Heart right ventricle (tissue), 16 donors: ENCODE measurements at regions not wholly inside any gene's neighbourhood (a gene's known extent, or its start where the extent isn't known, plus 50 kb on each side); places are given as distances from the start of the nearest gene placed in this dataset.

Source experiments
- ATAC-seq, 8 donors: fragments of 200-7000 bp; cut with Tn5 transposase; one replicate each; pipeline ENCODE4 v1.9.1; 2020; ENCODE audit warnings: mild to moderate bottlenecking in 8 of 8, moderate library complexity in 8 of 8, moderate number of reproducible peaks in 1 of 8
- DNase-seq, 2 donors: peaks; one replicate each; pipeline ENCODE4 v3.0.0-alpha.2; 2020
- H3K27ac ChIP-seq, 10 donors: fragments of 200-600 bp; sonication (generic) in 2 of 10; one replicate each; pipeline versions ENCODE4 v1.5.0 to v1.8.0; 2020 to 2022; ENCODE audit warnings: mild to moderate bottlenecking in 3 of 10
- H3K27me3 ChIP-seq, 7 donors: fragments of 200-600 bp; one replicate each; pipeline ENCODE4 v1.8.0; 2021 to 2022; ENCODE audit warnings: mild to moderate bottlenecking in 2 of 7
- H3K36me3 ChIP-seq, 9 donors: fragments of 200-600 bp; sonication (generic) in 1 of 9; one replicate each; pipeline versions ENCODE4 v1.5.0 to v1.8.0; 2020 to 2022; ENCODE audit warnings: mild to moderate bottlenecking in 2 of 9
- H3K4me1 ChIP-seq, 9 donors: fragments of 200-600 bp; sonication (generic) in 1 of 9; one replicate each; pipeline versions ENCODE4 v1.5.0 to v1.8.0; 2020 to 2022; ENCODE audit warnings: mild to moderate bottlenecking in 4 of 9
- H3K4me3 ChIP-seq, 10 donors: fragments of 200-600 bp; sonication (generic) in 2 of 10; one replicate each; pipeline versions ENCODE4 v1.5.0 to v1.8.0; 2020 to 2022; ENCODE audit warnings: mild to moderate bottlenecking in 7 of 10, moderate library complexity in 2 of 10
- H3K9me3 ChIP-seq, 11 donors: fragments of 200-600 bp in 10 of 11; sonication (generic) in 2 of 11; one replicate each; pipeline versions ENCODE4 v1.5.0 to v1.8.0; 2013 to 2022; ENCODE audit warnings: mild to moderate bottlenecking in 2 of 11, control low read depth in 1 of 11, moderate library complexity in 1 of 11
- CTCF ChIP-seq, 9 donors: fragments of 200-600 bp; sonication (generic) in 2 of 9; IDR thresholded peaks; one replicate each; pipeline versions ENCODE4 v1.5.0 to v1.8.0; 2021 to 2022; ENCODE audit warnings: antibody characterized with exemption in 9 of 9, mild to moderate bottlenecking in 5 of 9, moderate library complexity in 1 of 9
- WGBS, 2 donors: extraction: QIAGEN DNeasy Blood & Tissue Kit; methylation state at CpG; one replicate each; pipeline ENCODE4 v1.1.7; 2013; ENCODE audit warnings: inconsistent platforms in 1 of 2; 5-methylcytosine and 5-hydroxymethylcytosine counted together
- intact Hi-C, 10 donors: fragments of 100-400 bp; cut with DNase I; formaldehyde crosslinking; loops; one replicate each; pipeline versions ENCODE4 v1.11.1 to v1.14.2; 2022
- donor health status: Arrhythmogenic right ventricular cardiomyopathy.
- donor health status: ischemic (EF 13 %, LVEDD 7.1; RV severe dilation, severe dysfunction).
- donor health status: healthy with polysubstance abuse.
- donor health status: DM: no; HTN: yes; CAD: no.
- donor health status: DM: no; HTN: no; CAD: no.
- donor health status: ischemic (EF 25% LVEDD 6.9; RV normal size, moderate dysfunction).
- donor health status: ischemic (EF 25% LVEDD 5.7; RV mildly dilated, moderate dysfunction).
- donor health status: healthy.
- donor health status: DM: yes; HTN: yes; CAD: no.
- donor health status: Ischemic cardiomyopathy.
- donor health status: ischemic (EF 35%, LVEDD 5.7; RV mildly dilated, moderate dysfunction).
- donor health status: nonischemic (EF 11% LVEDD 7.7; RV severe dilation, severe dysfunction).
- donor health status: DM: yes; HTN: yes; CAD: no.
- donor health status: PGD.
- donor health status: ischemic (EF 29% LVEDD 5.4; RV normal size, mild dysfunction).
- donor health status: nonischemic (EF 23%, LVEDD 6.1; RV moderate dilation, normal function).

- ATAC-seq (no peak), DNase-seq (no peak)
- H3K4me3 ChIP-seq: no peak overlapping the region
- intact Hi-C loops: no loop called here
- H3K27me3 ChIP-seq: no peaks in the 10 kb centered on the region
- H3K4me1 ChIP-seq: no peaks in the 10 kb centered on the region
- no peaks in the 10 kb centered on the region for H3K36me3 ChIP-seq
- no peak overlapping the region for H3K27ac ChIP-seq
- peaks cover 0 to 7% (median 0%) of the 10 kb centered on the region in 11 donors for H3K9me3 ChIP-seq
- no peak for TF ChIP-seq CTCF (IDR thresholded peaks at IDR 0.05)
- 87 to 88% methylated on average over 2 of the region's 2 CpGs for WGBS, 2 donors
Observed at GRCh38 chr14:84237881-84238280, 1292.1 kb upstream of the FLRT2 start.

DNA sequence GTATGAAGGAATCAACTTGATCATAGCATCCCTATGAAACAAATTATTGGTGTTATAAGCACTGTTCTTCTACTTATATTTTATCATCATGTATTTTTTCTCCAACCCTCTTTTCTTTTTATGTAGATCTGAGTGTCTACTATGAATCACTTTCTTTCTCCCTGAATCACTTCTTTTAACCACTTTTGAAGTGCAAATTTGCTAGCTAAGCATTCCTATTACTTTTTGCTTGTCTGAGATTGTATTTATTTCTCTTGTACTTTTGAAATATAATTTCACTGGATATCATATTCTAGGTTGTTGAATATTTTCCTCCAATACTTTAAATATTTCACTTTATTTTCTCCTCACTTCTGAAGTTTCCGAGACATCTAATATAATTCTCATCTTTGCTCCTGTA, 1282.3 kb upstream of the FLRT2 start:
- no peak for ATAC-seq

DNA sequence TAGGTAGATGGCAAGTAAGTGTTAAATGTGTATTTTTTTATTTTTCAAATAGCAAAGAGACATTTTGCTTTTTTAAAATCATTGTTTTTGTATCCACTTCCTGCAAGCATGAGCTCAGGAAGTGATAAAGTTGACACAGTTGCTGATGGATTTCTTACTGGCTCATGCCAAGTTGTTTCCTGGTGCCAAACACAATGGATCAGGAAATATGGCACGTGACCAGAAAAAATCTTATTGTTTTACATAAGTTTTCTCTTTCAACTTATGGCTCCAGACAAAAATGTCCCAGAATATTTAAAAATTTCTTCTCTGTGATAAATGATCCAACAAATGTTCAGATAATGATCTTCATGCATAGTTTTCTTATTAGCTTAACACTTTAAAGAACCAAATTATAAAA, 1279.1 kb upstream of the FLRT2 start:
- H3K9me3 ChIP-seq: no peaks in the 10 kb centered on the region
- H3K27ac ChIP-seq: peak overlapping the region in 2 of 10 donors; percentile 12 to 26
- no peaks in the 10 kb centered on the region for H3K27me3 ChIP-seq
- WGBS, 2 donors: 36 to 49% methylated on average over 1 of the region's 1 CpG
- peaks cover 0 to 56% (median 17%) of the 10 kb centered on the region in 9 donors for H3K4me1 ChIP-seq
- peak in 5 of 8 donors; percentile 53 to 63 (median 61) for ATAC-seq
- intact Hi-C loops: loop anchor here in 2 of 10 donors (5.0 to 10.0 kb wide), 2 partner anchors 71 to 1284 kb away; partner anchors contain the start of gene FLRT2 (in 1 of the 2)
- H3K4me3 ChIP-seq: no peak overlapping the region
- DNase-seq: peak in 1 of 2 donors; percentile 27
- no peaks in the 10 kb centered on the region for H3K36me3 ChIP-seq
- TF ChIP-seq CTCF (IDR thresholded peaks at IDR 0.05): no peak

More for the DNA sequence above, 1282.3 kb upstream of the FLRT2 start:
- Histone ChIP-seq H3K4me1 (peaks cover 0 to 28% (median 6%) of the 10 kb centered on the region in 9 donors), H3K9me3 (peaks cover 0 to 22% (median 0%) of the 10 kb centered on the region in 11 donors), H3K4me3 (no peak overlapping the region), H3K36me3 (no peaks in the 10 kb centered on the region), H3K27me3 (no peaks in the 10 kb centered on the region), H3K27ac (no peak overlapping the region)
- no peak for DNase-seq
- intact Hi-C loops: no loop called here
- WGBS, 2 donors: 96 to 97% methylated on average over 1 of the region's 1 CpG
- TF ChIP-seq CTCF (IDR thresholded peaks at IDR 0.05): no peak

GRCh38 chr14:84251411-84252115, 1278.4 kb upstream of the FLRT2 start:
- H3K9me3 ChIP-seq: no peaks in the 10 kb centered on the region
- WGBS, 2 donors: 56% methylated on average over 1 of the region's 1 CpG
- peak overlapping the region in 1 of 10 donors; percentile 12 for H3K27ac ChIP-seq
- no peak overlapping the region for H3K4me3 ChIP-seq
- H3K27me3 ChIP-seq: no peaks in the 10 kb centered on the region
- DNase-seq (no peak), ATAC-seq (no peak)
- no peak for TF ChIP-seq CTCF (IDR thresholded peaks at IDR 0.05)
- peaks cover 0 to 56% (median 17%) of the 10 kb centered on the region in 9 donors for H3K4me1 ChIP-seq
- H3K36me3 ChIP-seq: no peaks in the 10 kb centered on the region
- intact Hi-C loops: loop anchor here in 2 of 10 donors (5.0 to 10.0 kb wide), 2 partner anchors 71 to 1283 kb away; partner anchors contain the start of gene FLRT2 (in 1 of the 2)
